Tibial nerve (tissue), 3 donors: ENCODE measurements at regions not wholly inside any gene's neighbourhood (a gene's known extent, or its start where the extent isn't known, plus 50 kb on each side); places are given as distances from the start of the nearest gene placed in this dataset.

Experiments
- CTCF ChIP-seq, 5 experiments: fragments of 200-600 bp in 3 of 5; fragments of 450-650 bp in 2 of 5; sonication (generic) in 3 of 5; IDR thresholded peaks; one replicate each; pipeline ENCODE4 v1.5.1; 2016 to 2019; ENCODE audit warnings: antibody characterized with exemption in 5 of 5, mild to moderate bottlenecking in 3 of 5, moderate library complexity in 2 of 5
- POLR2A ChIP-seq, 2 donors: fragments of 450-650 bp; IDR thresholded peaks; one replicate each; pipeline ENCODE4 v1.6.1; 2017; ENCODE audit warnings: antibody characterized with exemption in 2 of 2, mild to moderate bottlenecking in 2 of 2, moderate library complexity in 2 of 2

GRCh38 chr1:25035523-25036116 lies 105.5 kb upstream of the RUNX3 start:
- no peak for TF ChIP-seq CTCF (IDR thresholded peaks at IDR 0.05)
- no peak for TF ChIP-seq POLR2A (IDR thresholded peaks at IDR 0.05)
